Ishikawa (cell line): ENCODE measurements at regions not wholly inside any gene's neighbourhood (a gene's known extent, or its start where the extent isn't known, plus 50 kb on each side); places are given as distances from the start of the nearest gene placed in this dataset.

ENCODE experiments used
- CEBPB ChIP-seq: IDR thresholded peaks from 2 replicates; pipeline ENCODE4 v1.6.1; 2012
- CREB1 ChIP-seq: IDR thresholded peaks from 2 replicates; pipeline ENCODE4 v1.6.1; 2012; ENCODE audit warnings: low read depth
- EGR1 ChIP-seq: IDR thresholded peaks from 2 replicates; pipeline ENCODE4 v1.6.1; 2012
- EP300 ChIP-seq: IDR thresholded peaks from 2 replicates; pipeline ENCODE4 v1.6.1; 2012; ENCODE audit warnings: borderline replicate concordance
- FOXM1 ChIP-seq: IDR thresholded peaks from 2 replicates; pipeline ENCODE4 v1.6.1; 2012; ENCODE audit warnings: low read depth, borderline replicate concordance
- NFIC ChIP-seq: IDR thresholded peaks from 2 replicates; pipeline ENCODE4 v1.6.1; 2012
- RAD21 ChIP-seq: IDR thresholded peaks from 2 replicates; pipeline ENCODE4 v1.6.1; 2012; ENCODE audit warnings: low read depth
- TAF1 ChIP-seq: IDR thresholded peaks from 2 replicates; pipeline ENCODE4 v1.6.1; 2012; ENCODE audit warnings: low read depth, mild to moderate bottlenecking
- TCF12 ChIP-seq: IDR thresholded peaks from 2 replicates; pipeline ENCODE4 v1.6.1; 2012; ENCODE audit warnings: low read depth
- TEAD4 ChIP-seq: IDR thresholded peaks from 2 replicates; pipeline ENCODE4 v1.6.1; 2012
- YY1 ChIP-seq: IDR thresholded peaks from 2 replicates; pipeline ENCODE4 v1.6.1; 2012; ENCODE audit warnings: low read depth
- ZBTB7A ChIP-seq: IDR thresholded peaks from 2 replicates; pipeline ENCODE4 v1.6.1; 2012; ENCODE audit warnings: low read depth
- TF ChIP-seq, protein P1 (sequence below): IDR thresholded peaks from 2 replicates; pipeline ENCODE4 v1.6.1; 2012
- TF ChIP-seq, protein P2 (sequence below): IDR thresholded peaks from 2 replicates; pipeline ENCODE4 v1.6.1; 2012; ENCODE audit warnings: low read depth, mild to moderate bottlenecking
- TF ChIP-seq, protein P3 (sequence below): IDR thresholded peaks from 2 replicates; pipeline ENCODE4 v1.6.1; 2012

DNA sequence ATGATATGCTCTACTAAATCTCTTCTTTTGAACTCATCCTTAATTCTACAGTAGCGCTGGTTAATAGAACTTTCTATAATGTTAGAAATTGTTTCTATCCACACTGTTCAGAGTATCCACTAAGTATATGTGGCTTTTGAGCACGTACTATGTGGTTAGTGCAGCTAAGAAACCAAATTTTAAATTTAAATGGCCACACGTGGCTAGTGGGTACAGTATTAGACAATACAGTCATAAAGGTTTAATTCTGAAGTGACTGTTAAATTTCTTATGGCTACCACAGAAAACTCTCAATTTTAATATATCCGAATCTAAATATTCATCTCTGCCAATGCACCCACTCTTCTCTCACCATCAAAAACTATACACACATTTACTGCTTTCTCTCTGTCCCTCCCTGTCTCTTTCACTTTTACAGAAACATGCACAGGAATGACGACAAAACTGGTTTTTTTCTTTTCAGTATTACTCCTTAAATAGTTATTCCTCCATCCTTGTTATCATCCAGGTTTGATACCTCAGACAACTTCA lies 583.9 kb downstream of the KCTD8 start:
- TF ChIP-seq, protein P1, sequence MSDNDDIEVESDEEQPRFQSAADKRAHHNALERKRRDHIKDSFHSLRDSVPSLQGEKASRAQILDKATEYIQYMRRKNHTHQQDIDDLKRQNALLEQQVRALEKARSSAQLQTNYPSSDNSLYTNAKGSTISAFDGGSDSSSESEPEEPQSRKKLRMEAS: no peak
- TF ChIP-seq EP300: no peak
- TF ChIP-seq YY1: no peak
- TF ChIP-seq FOXM1: no peak
- TF ChIP-seq TAF1: no peak
- no peak for TF ChIP-seq EGR1
- no peak for TF ChIP-seq TCF12
- no peak for TF ChIP-seq NFIC
- no peak for TF ChIP-seq CREB1
- TF ChIP-seq TEAD4: no peak
- TF ChIP-seq CEBPB: no peak
- TF ChIP-seq, protein P2, sequence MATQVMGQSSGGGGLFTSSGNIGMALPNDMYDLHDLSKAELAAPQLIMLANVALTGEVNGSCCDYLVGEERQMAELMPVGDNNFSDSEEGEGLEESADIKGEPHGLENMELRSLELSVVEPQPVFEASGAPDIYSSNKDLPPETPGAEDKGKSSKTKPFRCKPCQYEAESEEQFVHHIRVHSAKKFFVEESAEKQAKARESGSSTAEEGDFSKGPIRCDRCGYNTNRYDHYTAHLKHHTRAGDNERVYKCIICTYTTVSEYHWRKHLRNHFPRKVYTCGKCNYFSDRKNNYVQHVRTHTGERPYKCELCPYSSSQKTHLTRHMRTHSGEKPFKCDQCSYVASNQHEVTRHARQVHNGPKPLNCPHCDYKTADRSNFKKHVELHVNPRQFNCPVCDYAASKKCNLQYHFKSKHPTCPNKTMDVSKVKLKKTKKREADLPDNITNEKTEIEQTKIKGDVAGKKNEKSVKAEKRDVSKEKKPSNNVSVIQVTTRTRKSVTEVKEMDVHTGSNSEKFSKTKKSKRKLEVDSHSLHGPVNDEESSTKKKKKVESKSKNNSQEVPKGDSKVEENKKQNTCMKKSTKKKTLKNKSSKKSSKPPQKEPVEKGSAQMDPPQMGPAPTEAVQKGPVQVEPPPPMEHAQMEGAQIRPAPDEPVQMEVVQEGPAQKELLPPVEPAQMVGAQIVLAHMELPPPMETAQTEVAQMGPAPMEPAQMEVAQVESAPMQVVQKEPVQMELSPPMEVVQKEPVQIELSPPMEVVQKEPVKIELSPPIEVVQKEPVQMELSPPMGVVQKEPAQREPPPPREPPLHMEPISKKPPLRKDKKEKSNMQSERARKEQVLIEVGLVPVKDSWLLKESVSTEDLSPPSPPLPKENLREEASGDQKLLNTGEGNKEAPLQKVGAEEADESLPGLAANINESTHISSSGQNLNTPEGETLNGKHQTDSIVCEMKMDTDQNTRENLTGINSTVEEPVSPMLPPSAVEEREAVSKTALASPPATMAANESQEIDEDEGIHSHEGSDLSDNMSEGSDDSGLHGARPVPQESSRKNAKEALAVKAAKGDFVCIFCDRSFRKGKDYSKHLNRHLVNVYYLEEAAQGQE: no peak
- TF ChIP-seq, protein P3, sequence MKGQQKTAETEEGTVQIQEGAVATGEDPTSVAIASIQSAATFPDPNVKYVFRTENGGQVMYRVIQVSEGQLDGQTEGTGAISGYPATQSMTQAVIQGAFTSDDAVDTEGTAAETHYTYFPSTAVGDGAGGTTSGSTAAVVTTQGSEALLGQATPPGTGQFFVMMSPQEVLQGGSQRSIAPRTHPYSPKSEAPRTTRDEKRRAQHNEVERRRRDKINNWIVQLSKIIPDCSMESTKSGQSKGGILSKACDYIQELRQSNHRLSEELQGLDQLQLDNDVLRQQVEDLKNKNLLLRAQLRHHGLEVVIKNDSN: no peak
- TF ChIP-seq ZBTB7A: no peak
- no peak for TF ChIP-seq RAD21

DNA sequence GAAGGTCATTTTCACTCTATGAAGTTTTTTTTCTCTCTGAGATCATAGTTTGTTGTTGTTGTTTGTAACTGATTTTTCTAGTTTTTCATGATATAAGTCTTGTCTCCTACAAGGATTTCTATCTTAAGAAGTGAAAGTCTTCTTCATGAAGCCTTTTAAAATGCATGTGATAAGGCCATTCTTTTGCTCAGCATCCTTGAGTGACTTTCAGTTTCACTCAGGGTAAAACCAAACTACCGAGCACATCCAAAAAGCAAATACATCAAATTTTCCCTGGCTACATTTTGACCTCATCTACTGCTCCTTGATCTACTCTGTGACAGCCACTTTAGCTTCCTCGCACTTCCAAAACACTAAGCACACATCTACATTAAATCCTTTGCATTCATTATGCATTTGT lies 580.7 kb downstream of the KCTD8 start:
- TF ChIP-seq CREB1: no peak
- TF ChIP-seq CEBPB: no peak
- no peak for TF ChIP-seq FOXM1
- TF ChIP-seq TCF12: no peak
- no peak for TF ChIP-seq NFIC

DNA sequence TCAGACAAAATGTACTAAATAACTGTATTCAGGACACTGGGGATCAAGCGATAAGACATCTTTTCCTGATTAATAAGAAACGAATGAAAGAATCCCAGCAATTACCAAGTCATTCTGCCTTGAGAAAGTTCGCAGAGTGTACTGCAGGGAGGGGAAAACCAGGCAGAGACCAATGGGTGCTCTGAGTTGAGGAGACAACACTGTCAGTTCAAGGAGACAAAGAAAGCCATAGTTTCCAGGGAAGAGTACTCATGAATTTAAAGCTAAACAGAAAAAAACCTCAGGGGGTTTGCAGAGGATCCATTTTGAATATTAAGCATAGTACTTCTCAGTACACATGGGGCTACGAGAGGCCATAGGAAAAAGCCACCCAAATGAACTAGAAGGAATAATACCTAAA lies 573.0 kb downstream of the KCTD8 start:
- TF ChIP-seq ZBTB7A: no peak
- no peak for TF ChIP-seq EP300
- no peak for TF ChIP-seq TCF12
- TF ChIP-seq, protein P1: no peak
- TF ChIP-seq, protein P3: no peak
- no peak for TF ChIP-seq NFIC
- TF ChIP-seq RAD21: no peak
- TF ChIP-seq TEAD4: no peak
- TF ChIP-seq FOXM1: no peak

DNA sequence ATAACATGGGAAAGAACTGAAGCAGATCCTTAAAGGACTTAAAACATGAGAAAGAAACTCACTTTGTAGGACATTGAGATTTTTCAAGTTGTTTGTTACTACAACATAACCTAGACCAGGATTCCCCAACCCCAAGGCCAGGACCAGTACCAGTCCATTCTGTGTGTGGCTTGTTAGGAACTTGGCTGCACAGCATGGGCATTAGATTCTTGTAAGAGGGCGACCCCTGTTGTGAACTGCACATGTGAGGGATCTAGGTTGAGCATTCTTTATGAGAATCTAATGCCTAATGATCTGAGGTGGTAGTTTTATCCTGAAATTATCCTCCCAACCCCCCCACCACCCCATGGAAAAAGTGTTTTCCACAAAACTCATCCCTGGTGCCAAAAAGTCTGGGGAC lies 566.1 kb downstream of the KCTD8 start:
- peak; percentile 11; the same call in 1 of the 2 replicates for TF ChIP-seq RAD21
- TF ChIP-seq YY1: no peak

DNA sequence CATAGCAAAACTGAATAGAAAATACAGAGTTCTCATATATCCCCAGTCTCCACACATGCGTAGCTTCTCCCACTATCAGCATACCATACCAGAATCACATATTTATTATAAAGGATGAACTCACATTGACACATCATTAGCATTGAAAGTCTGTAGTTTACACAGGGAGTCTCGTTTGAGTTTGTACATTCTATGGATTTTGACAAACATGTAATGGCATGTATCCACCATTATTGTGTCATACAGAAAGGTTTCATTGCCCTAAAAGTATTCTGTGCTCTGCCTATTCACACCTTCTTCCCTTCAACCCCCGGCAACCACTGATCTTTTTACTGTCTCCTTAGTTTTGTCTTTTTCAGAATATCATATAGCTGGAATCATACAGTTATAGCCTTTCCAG lies 562.4 kb downstream of the KCTD8 start:
- no peak for TF ChIP-seq CREB1
- TF ChIP-seq ZBTB7A: no peak
- TF ChIP-seq EGR1: no peak
- TF ChIP-seq TEAD4: no peak
- no peak for TF ChIP-seq TAF1

DNA sequence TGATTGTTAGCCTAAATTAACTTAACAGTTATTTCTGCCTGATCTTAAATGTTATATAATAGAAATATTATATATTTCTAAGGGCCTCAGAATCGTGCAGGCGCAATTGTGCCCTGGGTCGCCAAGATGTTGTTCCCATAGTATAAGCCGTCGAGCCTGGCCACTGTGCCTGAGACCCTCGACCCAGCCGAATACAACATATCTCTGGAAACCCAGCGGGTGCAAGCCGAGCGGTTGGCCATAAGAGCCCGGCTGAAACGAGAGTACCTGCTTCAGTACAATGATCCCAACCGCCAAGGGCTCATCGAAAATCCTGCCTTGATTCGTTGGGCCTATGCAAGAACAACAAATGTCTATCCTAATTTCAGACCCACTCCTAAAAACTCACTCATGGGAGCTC lies 549.8 kb downstream of the KCTD8 start:
- TF ChIP-seq, protein P2: no peak

DNA sequence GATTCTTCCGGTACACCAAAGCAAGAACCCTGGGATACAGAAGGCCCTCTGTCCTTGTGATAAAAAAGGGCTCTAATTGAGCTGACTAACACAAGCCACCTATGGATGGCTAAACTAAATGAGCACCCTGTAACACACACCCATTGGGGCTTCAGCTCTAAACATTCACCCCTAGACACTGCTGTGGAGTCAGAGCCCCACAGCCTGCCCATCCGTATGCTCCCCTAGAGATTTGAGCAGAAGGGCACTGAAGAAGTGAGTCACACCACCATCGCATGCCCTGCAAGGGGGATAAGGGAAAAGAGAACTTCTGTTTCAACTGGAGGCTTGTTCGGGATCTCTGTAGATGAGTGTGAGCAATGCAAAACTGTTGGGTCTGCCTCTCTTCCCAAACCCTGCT lies 545.2 kb downstream of the KCTD8 start:
- no peak for TF ChIP-seq FOXM1
- TF ChIP-seq, protein P2: no peak
- TF ChIP-seq RAD21: no peak
- TF ChIP-seq, protein P1: no peak
- TF ChIP-seq YY1: no peak
- TF ChIP-seq ZBTB7A: no peak
- TF ChIP-seq EGR1: no peak
- TF ChIP-seq TEAD4: no peak
- no peak for TF ChIP-seq NFIC
- no peak for TF ChIP-seq TAF1
- no peak for TF ChIP-seq TCF12
- no peak for TF ChIP-seq CREB1
- no peak for TF ChIP-seq EP300
- TF ChIP-seq, protein P3: no peak
- TF ChIP-seq CEBPB: no peak
